GM23248 (cell line): ENCODE measurements at regions not wholly inside any gene's neighbourhood (a gene's known extent, or its start where the extent isn't known, plus 50 kb on each side); places are given as distances from the start of the nearest gene placed in this dataset.

Source experiments
- DNase-seq: peaks from one replicate; pipeline ENCODE4 v3.0.0-alpha.2; 2015
- H2AFZ ChIP-seq: fragments of 200-600 bp; sonication (generic); 2 replicates; pipeline ENCODE4 v1.6.1; 2016; ENCODE audit warnings: antibody characterized with exemption
- H3F3A ChIP-seq: fragments of 200-600 bp; sonication (generic); 2 replicates; pipeline ENCODE4 v1.6.1; 2016; ENCODE audit warnings: mild to moderate bottlenecking, antibody characterized with exemption, mixed run types; ENCODE audit not compliant: insufficient read depth
- H3K27ac ChIP-seq: fragments of 200-600 bp; sonication (generic); 2 replicates; pipeline ENCODE4 v1.5.1; 2016; ENCODE audit warnings: mild to moderate bottlenecking
- H3K27me3 ChIP-seq: fragments of 200-600 bp; sonication (generic); replicated peaks from 2 replicates; pipeline ENCODE4 v1.6.1; 2016; ENCODE audit warnings: mild to moderate bottlenecking; ENCODE audit not compliant: insufficient read depth
- H3K36me3 ChIP-seq: fragments of 200-600 bp; sonication (generic); 2 replicates; pipeline ENCODE4 v1.6.1; 2016; ENCODE audit warnings: low read depth, mild to moderate bottlenecking
- H3K4me1 ChIP-seq: fragments of 200-600 bp; sonication (generic); 2 replicates; pipeline ENCODE4 v1.6.1; 2016; ENCODE audit warnings: mild to moderate bottlenecking; ENCODE audit not compliant: insufficient read depth
- H3K4me2 ChIP-seq: fragments of 200-600 bp; sonication (generic); one replicate; pipeline ENCODE4 v1.6.1; 2016; ENCODE audit warnings: mild to moderate bottlenecking; ENCODE audit not compliant: unreplicated experiment
- H3K4me3 ChIP-seq: fragments of 200-600 bp; sonication (generic); 2 replicates; pipeline ENCODE4 v1.5.1; 2016; ENCODE audit warnings: mild to moderate bottlenecking
- H3K79me2 ChIP-seq: fragments of 200-600 bp; sonication (generic); 2 replicates; pipeline ENCODE4 v1.6.1; 2016; ENCODE audit warnings: mild to moderate bottlenecking; ENCODE audit not compliant: insufficient read depth
- H3K9ac ChIP-seq: fragments of 200-600 bp; sonication (generic); 2 replicates; pipeline ENCODE4 v1.6.1; 2016; ENCODE audit warnings: mild to moderate bottlenecking
- H3K9me2 ChIP-seq: fragments of 200-600 bp; sonication (generic); 2 replicates; pipeline ENCODE4 v1.6.1; 2016; ENCODE audit warnings: mixed run types, mild to moderate bottlenecking, moderate library complexity; ENCODE audit not compliant: insufficient read depth
- H3K9me3 ChIP-seq: fragments of 200-600 bp; sonication (generic); one replicate; pipeline ENCODE4 v1.6.1; 2017; ENCODE audit warnings: low read depth
- H4K20me1 ChIP-seq: fragments of 200-600 bp; sonication (generic); 2 replicates; pipeline ENCODE4 v1.6.0; 2016; ENCODE audit not compliant: insufficient read depth
- EZH2 ChIP-seq: fragments of 200-600 bp; sonication (generic); IDR thresholded peaks from 2 replicates; pipeline ENCODE4 v1.6.1; 2018; ENCODE audit warnings: antibody characterized with exemption, mild to moderate bottlenecking; ENCODE audit not compliant: insufficient read depth, poor library complexity, severe bottlenecking
- EZH2phosphoT487 ChIP-seq: fragments of 200-600 bp; sonication (generic); IDR thresholded peaks from 2 replicates; pipeline ENCODE4 v1.6.1; 2018; ENCODE audit warnings: antibody characterized with exemption, moderate library complexity, mild to moderate bottlenecking, low read depth; ENCODE audit not compliant: insufficient read depth
- WGBS, 2 experiments: methylation state at CpG; one replicate each; pipeline ENCODE4 v1.1.6; 2015 to 2017; ENCODE audit warnings: low lambda C conversion rate in 2 of 2, low coverage in 1 of 2; ENCODE audit errors: missing lambda C conversion rate in 2 of 2; 5-methylcytosine and 5-hydroxymethylcytosine counted together
- in situ Hi-C: fragments of 300-500 bp; cut with MboI; formaldehyde crosslinking; loops from 2 replicates; pipeline ENCODE4 v1.15.0; 2020

DNA sequence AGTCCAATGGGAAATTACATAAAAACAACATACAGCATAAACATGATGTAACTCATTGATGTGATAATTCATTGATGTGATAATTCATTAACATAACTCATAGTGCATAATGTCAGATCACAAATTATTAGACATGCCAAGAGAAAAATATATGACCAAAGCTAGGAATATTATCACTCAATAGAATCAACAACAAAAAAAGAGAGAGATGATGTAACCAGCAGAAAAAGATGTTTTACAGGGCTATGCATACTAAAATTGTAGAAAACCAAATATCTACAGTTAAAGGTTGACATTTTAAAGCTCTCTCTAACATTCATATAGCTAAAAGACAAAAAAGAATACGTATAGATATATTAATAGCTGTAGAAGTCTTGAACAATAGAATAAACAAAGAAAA lies 1067.2 kb upstream of the ADGRB3 start:
- no peak overlapping the region for H3K4me3 ChIP-seq
- H3K27me3 ChIP-seq: no peaks in the 10 kb centered on the region
- no peak overlapping the region for H3K4me2 ChIP-seq
- no peaks in the 10 kb centered on the region for H3K36me3 ChIP-seq
- no peaks in the 10 kb centered on the region for H4K20me1 ChIP-seq
- 24 to 32% methylated on average over 1 of the region's 1 CpG for WGBS, 2 experiments
- no peaks in the 10 kb centered on the region for H3K9me2 ChIP-seq
- no peak overlapping the region for H2AFZ ChIP-seq
- DNase-seq: no peak
- H3K9ac ChIP-seq: no peak overlapping the region
- H3K9me3 ChIP-seq: no peaks in the 10 kb centered on the region
- no peaks in the 10 kb centered on the region for H3F3A ChIP-seq
- in situ Hi-C loops: no loop called here
- no peaks in the 10 kb centered on the region for H3K79me2 ChIP-seq
- no peak for TF ChIP-seq EZH2
- TF ChIP-seq EZH2phosphoT487: no peak
- H3K27ac ChIP-seq: no peak overlapping the region
- H3K4me1 ChIP-seq: no peaks in the 10 kb centered on the region

DNA sequence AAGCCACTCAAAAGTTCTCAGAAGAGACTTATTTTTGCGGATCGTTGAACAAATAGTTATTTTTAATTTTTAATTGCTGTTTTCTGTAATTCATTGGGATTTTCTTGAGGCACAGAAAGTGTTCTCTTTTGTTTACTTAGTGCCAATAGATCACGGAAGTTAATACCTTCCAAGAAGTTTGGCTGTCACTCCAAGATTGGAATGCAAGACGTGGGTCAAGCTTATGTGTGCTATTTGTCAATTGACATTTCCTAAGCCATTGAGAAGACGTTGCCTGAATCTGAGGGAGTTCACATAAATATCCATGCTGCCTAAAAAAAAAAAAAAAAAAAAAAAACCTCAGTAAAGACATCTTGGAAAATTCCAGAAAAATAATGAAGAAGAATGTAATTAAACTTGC lies 1071.4 kb upstream of the ADGRB3 start:
- WGBS, 2 experiments: 41 to 47% methylated on average over 5 of the region's 5 CpGs
- H3K36me3 ChIP-seq: no peaks in the 10 kb centered on the region
- no peaks in the 10 kb centered on the region for H3K9me2 ChIP-seq
- H3K4me1 ChIP-seq: no peaks in the 10 kb centered on the region
- in situ Hi-C loops: no loop called here
- TF ChIP-seq EZH2phosphoT487 (no peak), EZH2 (no peak)
- H3K27me3 ChIP-seq: no peaks in the 10 kb centered on the region
- no peak overlapping the region for H3K27ac ChIP-seq
- no peaks in the 10 kb centered on the region for H3K9me3 ChIP-seq
- H3K4me2 ChIP-seq: no peak overlapping the region
- no peaks in the 10 kb centered on the region for H4K20me1 ChIP-seq
- no peak overlapping the region for H2AFZ ChIP-seq
- no peak overlapping the region for H3K9ac ChIP-seq
- no peaks in the 10 kb centered on the region for H3F3A ChIP-seq
- H3K4me3 ChIP-seq: no peak overlapping the region
- no peak for DNase-seq
- no peaks in the 10 kb centered on the region for H3K79me2 ChIP-seq

DNA sequence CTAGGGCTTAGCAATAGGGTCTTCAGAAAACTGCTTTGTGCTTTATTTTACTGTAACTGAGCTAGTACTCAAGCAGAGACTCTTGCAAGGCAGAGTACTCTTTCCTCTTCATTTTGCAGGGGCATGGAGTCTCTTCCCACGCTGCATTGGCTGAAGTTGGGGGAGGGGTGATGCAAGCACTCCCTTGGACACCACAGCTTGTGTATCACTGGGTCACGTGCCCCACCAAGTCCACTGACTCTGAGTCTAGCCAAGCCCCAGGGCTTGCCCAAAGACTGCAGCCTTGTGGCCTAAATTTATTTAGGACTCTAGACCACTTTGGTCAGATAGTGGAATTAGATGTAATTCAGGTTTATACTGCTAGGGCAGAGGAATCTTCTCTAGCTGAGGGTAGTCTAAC lies 1075.0 kb upstream of the ADGRB3 start:
- Histone ChIP-seq H3K4me2 (no peak overlapping the region), H3F3A (no peaks in the 10 kb centered on the region), H3K4me3 (no peak overlapping the region), H3K27me3 (no peaks in the 10 kb centered on the region), H3K9me3 (no peaks in the 10 kb centered on the region), H4K20me1 (no peaks in the 10 kb centered on the region), H3K79me2 (no peaks in the 10 kb centered on the region), H3K27ac (no peak overlapping the region), H3K9me2 (no peaks in the 10 kb centered on the region), H3K9ac (no peak overlapping the region), H2AFZ (no peak overlapping the region), H3K4me1 (no peaks in the 10 kb centered on the region), H3K36me3 (no peaks in the 10 kb centered on the region)
- TF ChIP-seq EZH2phosphoT487 (no peak), EZH2 (no peak)
- WGBS, 2 experiments: 13 to 15% methylated on average over 2 of the region's 2 CpGs
- DNase-seq: no peak
- in situ Hi-C loops: no loop called here

DNA sequence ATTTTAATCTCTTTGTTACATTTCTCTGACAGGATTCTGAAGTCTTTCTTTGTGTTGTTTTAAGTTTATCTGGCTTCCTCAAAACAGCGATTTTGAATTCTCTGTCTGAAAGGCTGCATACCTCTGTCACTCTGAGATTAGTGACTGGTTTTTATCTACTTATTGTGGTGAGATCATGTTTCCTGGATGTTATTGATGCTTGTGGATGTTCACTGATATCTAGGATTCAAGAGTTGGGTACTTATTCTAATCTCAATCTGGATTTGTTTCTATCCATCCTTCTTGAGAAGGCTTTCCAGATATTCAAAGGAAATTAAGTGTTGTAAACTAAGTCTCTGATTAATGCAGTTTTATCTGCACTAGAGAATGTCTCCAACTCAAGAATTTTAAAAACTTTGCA lies 1076.1 kb upstream of the ADGRB3 start:
- no peaks in the 10 kb centered on the region for H3K79me2 ChIP-seq
- WGBS, 2 experiments: 50 to 62% methylated on average over 1 of the region's 1 CpG
- H3K9me3 ChIP-seq: no peaks in the 10 kb centered on the region
- H3K9me2 ChIP-seq: no peaks in the 10 kb centered on the region
- H3K27me3 ChIP-seq: no peaks in the 10 kb centered on the region
- H3K9ac ChIP-seq: no peak overlapping the region
- H2AFZ ChIP-seq: no peak overlapping the region
- DNase-seq: no peak
- no peaks in the 10 kb centered on the region for H3K36me3 ChIP-seq
- no peaks in the 10 kb centered on the region for H3K4me1 ChIP-seq
- H3K4me3 ChIP-seq: no peak overlapping the region
- H3K27ac ChIP-seq: no peak overlapping the region
- TF ChIP-seq EZH2phosphoT487: no peak
- in situ Hi-C loops: no loop called here
- H4K20me1 ChIP-seq: no peaks in the 10 kb centered on the region
- no peak overlapping the region for H3K4me2 ChIP-seq
- no peaks in the 10 kb centered on the region for H3F3A ChIP-seq

DNA sequence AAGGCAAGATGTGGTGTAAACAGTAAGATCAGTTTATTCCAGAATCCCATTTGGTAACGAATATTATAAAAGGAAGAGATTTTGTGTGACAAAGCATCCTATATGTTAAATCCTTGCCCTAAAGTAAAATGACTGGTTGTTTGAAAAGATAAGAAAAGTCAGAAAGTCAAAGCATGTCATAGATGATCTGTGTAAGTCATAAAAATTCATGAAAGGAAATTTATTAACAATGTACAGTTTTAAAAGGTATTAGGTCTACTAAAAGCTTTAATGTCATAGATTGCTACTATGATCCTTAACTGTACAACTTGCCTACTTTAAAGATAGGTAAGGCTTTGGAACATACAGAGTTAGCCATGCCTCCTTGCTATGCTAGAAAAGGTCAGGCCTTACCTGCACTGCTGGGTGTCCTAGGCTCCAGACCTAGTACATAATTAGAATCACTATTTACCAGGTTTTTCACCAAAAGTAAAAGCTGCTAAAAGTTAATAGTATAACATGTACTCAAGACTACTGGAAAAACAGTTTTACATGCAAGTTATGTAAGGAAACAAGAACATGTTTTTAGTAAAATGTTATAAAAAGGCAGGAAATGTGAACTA lies 1090.1 kb upstream of the ADGRB3 start:
- no peak overlapping the region for H2AFZ ChIP-seq
- no peaks in the 10 kb centered on the region for H3K9me3 ChIP-seq
- H3K9me2 ChIP-seq: no peaks in the 10 kb centered on the region
- no peak for DNase-seq
- H3K4me2 ChIP-seq: no peak overlapping the region
- TF ChIP-seq EZH2phosphoT487 (no peak), EZH2 (no peak)
- H3K4me1 ChIP-seq: no peaks in the 10 kb centered on the region
- WGBS, 2 experiments: 26 to 30% methylated on average over 1 of the region's 1 CpG
- H3K9ac ChIP-seq: no peak overlapping the region
- H4K20me1 ChIP-seq: no peaks in the 10 kb centered on the region
- H3K27me3 ChIP-seq: no peaks in the 10 kb centered on the region
- no peak overlapping the region for H3K4me3 ChIP-seq
- in situ Hi-C loops: no loop called here
- no peaks in the 10 kb centered on the region for H3F3A ChIP-seq
- H3K36me3 ChIP-seq: no peaks in the 10 kb centered on the region
- H3K27ac ChIP-seq: no peak overlapping the region
- H3K79me2 ChIP-seq: no peaks in the 10 kb centered on the region
